IPS-NIHi7 (cell line): ENCODE measurements at regions not wholly inside any gene's neighbourhood (a gene's known extent, or its start where the extent isn't known, plus 50 kb on each side); places are given as distances from the start of the nearest gene placed in this dataset.
A peak's percentile ranks its signal among the peaks of the same experiment; 100 is the strongest.

Source experiments
- DNase-seq: peaks from one replicate; pipeline ENCODE4 v3.0.0; 2012; ENCODE audit warnings: mixed read lengths; ENCODE audit errors: extremely low spot score

GRCh38 chr13:85381082-85381481, 418.1 kb downstream of the SLITRK6 start:
- no peak for DNase-seq

DNA sequence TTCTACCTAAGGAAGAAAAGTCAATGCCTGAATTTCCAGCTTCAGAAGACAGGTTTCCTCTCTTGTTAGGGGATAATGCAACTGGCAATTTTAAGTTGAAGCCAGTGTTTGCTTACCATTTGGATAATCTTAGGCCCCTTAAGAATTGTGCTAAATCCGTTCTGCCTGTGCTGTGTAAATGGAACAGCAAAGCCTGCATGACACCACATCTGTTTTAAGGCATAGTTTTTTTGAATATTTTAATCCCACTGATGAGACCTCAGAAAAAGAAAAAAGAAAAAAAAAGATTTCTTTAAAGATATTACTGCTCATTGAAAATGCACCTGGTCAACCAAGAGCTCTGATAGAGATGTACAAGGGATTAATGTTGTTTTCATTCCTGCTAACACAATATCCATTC, 419.2 kb downstream of the SLITRK6 start:
- no peak for DNase-seq

DNA sequence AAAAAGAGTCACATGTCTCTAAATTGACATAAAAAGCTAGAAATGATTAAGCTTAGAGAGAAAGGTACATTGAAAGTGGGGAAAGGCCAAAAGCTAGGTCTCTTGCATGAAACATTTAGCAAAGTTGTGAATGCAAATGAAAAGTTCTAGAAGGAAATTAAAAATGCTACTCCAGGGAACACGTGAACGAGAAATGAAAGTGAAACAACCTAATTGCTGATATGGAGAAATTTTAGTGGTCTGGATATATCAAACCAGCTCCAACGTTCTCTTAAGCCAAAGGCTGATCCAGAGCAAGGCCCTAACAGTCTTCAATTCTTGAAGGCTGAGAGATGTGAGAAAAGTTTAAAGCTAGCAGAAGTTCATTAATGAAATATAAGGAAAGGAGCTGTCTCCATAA, 419.8 kb downstream of the SLITRK6 start:
- no peak for DNase-seq

GRCh38 chr13:85377783-85378182, 421.4 kb downstream of the SLITRK6 start:
- DNase-seq = no peak

GRCh38 chr13:85373322-85373721, 425.9 kb downstream of the SLITRK6 start:
- no peak for DNase-seq

DNA sequence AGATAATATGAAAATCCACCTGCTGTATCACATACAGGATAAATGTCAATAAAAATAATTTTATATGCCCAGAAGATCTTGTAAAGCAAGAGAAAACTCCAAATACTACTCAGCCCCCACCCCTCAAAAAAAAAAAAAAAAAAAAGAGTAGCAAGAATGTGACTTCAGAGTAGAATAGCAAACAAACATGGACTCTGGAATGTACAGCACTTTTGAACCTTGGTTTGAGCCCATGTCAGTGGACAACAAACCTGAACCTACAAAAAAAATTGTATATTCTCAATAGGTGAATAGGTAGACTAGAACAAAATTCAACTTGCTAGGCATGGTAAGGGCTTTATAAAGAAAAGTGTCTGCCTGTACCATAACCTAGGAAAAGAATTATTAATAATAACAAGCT, 428.0 kb downstream of the SLITRK6 start:
- DNase-seq = no peak

- DNase-seq = no peak
Measured at GRCh38 chr13:85368686-85369085, 430.5 kb downstream of the SLITRK6 start.

DNA sequence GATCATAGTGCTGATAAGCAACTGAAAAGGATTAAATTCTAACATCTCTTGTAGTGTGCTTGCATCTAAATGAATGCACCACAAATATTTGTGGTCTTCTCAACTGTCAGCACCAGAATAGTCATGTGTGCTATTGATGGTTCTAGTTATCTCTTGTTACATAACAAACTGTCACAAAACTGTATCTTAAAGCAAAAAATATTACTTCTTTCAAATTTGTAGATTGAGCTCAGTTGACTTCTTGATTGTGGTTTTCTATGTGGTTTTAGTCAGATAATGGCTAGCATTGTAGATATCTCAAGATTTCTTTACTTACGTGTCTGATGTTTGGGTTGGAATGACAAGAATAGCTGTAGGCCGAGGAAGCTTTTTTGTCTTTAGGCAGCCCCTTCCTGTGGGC, 431.3 kb downstream of the SLITRK6 start:
- no peak for DNase-seq

DNA sequence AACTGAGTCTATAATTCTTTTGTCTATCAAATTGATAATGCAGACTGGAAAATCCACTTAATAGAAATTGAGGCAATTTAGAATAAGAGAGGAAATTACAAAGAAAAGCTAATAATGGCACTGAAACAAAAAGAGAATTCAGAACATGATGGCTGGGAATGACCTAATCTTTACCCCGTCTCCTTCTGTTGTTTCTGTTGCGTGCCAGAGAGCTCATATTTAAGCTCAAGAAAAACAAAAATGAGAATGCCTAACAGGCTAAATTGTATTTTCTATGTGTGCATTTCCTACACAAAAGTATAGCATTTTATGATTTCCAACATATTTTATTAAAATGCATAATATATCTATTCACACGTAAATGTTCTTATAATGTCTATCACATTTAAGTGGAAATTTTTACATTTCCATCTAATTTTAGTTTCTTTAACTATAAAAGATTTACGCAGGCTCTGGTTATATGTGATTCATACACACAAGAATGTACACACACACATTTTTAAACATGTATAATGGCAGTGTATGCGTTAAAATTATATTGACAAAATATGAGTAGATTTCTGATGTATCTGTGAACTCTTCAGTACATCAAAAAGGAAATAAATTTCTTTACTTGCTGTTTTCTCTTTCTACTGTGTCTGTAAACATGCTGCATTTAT, 432.3 kb downstream of the SLITRK6 start:
- DNase-seq = no peak

- DNase-seq = no peak
Measured at GRCh38 chr13:85363504-85363903, 435.7 kb downstream of the SLITRK6 start.

- no peak for DNase-seq
Measured at GRCh38 chr13:85362980-85363379, 436.2 kb downstream of the SLITRK6 start.

GRCh38 chr13:85347251-85347650, 452.0 kb downstream of the SLITRK6 start:
- no peak for DNase-seq

- no peak for DNase-seq
Measured at GRCh38 chr13:85334187-85334586, 465.0 kb downstream of the SLITRK6 start.

- no peak for DNase-seq
Measured at GRCh38 chr13:85333506-85334020, 465.7 kb downstream of the SLITRK6 start.

GRCh38 chr13:85332615-85333014, 466.6 kb downstream of the SLITRK6 start:
- DNase-seq = no peak

GRCh38 chr13:85321734-85322133, 477.5 kb downstream of the SLITRK6 start:
- DNase-seq = no peak

- DNase-seq = no peak
Measured at GRCh38 chr13:85317781-85318180, 481.4 kb downstream of the SLITRK6 start.

DNA sequence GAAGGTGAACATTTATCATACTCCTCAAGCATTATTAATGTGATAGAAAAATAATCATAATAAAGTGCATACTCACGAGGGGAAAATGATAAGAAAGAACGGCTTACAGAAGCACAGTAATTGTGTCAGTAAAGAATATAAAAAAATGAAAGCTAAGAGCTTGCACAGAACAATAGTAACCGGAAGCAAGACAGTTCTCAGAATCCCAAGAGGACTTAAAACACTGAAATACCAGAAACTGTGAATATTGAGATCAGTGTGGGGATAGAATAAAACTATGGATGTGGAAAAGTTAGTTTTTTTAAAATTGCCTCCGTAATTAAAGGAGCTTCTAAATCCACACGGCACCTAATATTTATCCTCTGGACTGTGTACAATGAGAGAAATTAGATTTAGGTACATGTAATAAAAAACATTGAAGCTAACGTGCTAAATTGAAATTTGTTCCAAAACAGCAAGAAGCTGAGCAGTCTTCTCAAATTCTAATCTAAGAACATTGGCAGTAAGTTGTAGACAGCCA, 482.7 kb downstream of the SLITRK6 start:
- DNase-seq = no peak

DNA sequence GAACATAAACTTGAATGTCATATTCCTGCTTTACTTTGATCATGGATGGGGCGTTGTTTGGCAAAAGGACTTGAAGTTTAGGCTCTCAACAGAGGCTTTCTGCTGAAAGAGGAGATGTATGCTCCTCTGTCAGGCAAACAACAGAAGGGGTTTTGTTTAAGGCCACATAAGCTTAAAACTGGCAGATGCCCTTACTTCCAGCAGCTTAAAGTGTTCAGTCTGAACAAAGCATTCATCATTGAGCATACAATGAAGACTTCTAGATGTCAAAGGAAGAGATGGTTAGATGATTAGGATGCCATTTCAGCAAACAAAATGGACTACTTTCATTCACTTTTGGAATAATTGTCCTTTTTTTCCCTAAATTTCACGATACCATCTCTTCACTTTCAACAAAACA, 484.5 kb downstream of the SLITRK6 start:
- DNase-seq = no peak

- DNase-seq = peak; percentile 22
Measured at GRCh38 chr13:85313761-85314503, 485.3 kb downstream of the SLITRK6 start.

DNA sequence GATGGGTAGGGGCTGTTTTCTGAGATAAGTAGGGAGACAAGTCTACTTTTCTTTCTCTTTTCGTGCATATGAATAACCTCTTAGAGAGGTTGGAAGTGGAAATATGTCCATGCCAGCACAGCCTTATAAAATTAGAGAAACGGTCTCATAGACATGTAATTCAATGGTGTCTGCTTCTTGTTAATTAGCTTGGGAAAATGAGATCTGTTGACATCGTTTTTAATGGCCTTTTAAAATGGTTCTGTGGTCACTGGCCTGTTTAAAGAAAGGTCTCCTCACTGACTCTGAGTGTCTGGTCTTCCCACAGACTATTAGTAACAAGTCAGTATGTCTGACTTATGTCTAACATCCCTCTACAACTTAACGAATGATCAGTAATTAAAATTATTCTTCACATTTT, 487.1 kb downstream of the SLITRK6 start:
- DNase-seq = no peak

GRCh38 chr13:85303630-85304029, 495.6 kb downstream of the SLITRK6 start:
- DNase-seq = no peak

DNA sequence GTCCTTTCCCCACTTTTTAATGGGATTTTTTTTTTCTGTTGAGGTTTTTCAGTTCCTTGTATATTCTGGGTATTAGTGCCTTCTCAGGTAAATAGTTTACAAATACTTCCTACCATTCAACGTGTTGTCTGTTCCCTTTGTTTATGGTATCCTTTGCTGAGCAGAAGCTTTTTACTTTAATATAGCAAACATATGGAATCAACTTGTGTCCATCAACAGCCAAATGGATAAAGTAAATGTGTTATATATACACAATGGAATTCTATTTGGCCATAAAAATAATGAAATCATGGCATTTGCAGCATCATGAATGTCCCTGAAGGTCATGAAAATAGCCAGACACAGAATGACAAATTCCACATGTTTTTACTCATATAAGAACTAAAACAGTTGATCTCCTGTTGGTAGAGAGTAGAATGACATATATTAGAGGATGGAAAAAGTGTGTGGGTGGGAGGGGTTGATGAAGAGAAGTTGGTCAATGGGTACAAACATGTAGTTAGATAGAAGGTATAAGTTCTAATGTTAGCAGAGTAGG, 500.8 kb downstream of the SLITRK6 start:
- no peak for DNase-seq
